Hepatic stellate cell (primary cell): ENCODE measurements at regions not wholly inside any gene's neighbourhood (a gene's known extent, or its start where the extent isn't known, plus 50 kb on each side); places are given as distances from the start of the nearest gene placed in this dataset.
"Not testable (repeated sequence)": the region's sequence is repeated elsewhere in the genome, so short reads cannot be mapped to it uniquely, and the experiment has no call there.

ENCODE experiments used
- DNase-seq: peaks from one replicate; pipeline ENCODE4 v3.0.0; 2011; ENCODE audit warnings: low spot score

- DNase-seq, result no peak
Observed at GRCh38 chr3:163664466-163664865, 1413.8 kb downstream of the SI start.

DNA sequence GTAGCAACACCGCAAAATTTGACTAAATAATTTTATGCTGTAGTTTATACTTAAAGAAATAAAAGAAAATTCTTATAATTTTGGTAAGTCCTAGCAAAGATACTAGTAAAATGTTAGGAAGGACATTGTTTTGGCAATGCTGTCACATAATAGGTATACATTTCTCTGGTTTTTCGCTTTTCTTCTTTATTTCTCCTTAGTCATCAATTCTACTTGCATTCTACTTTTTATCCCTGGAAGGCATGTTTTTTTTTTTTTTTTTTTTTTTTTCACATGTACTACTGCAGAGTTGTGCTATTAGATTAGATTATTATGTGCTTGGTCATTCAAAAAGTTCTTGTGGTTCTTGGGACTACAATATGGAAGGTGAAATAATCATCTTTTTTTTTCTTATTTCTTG, 1421.2 kb downstream of the SI start:
- no peak for DNase-seq

- DNase-seq, result no peak
Observed at GRCh38 chr3:163655021-163655420, 1423.3 kb downstream of the SI start.

DNA sequence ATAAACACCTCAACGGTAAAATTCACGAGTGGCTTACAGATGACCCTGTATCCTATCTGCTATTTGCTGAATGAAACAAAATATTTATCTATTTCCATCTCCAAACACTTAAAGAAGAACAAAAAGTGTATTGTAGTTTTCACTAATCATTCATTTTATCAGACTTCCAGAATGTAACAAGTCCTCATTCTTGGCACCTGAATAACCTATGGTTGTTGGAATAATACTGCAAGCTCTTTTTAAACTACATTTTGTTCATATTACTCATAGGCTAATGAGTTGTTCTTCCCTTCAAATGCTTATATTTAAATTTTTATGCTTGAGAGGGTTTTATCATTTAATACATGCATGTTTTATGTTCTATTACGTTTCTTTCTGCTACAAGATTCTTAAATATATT, 1434.1 kb downstream of the SI start:
- DNase-seq, result no peak

GRCh38 chr3:163632722-163633121, 1445.6 kb downstream of the SI start:
- DNase-seq, result no peak

GRCh38 chr3:163626753-163627152, 1451.5 kb downstream of the SI start:
- DNase-seq, result no peak

GRCh38 chr3:163622384-163622783, 1455.9 kb downstream of the SI start:
- no peak for DNase-seq

DNA sequence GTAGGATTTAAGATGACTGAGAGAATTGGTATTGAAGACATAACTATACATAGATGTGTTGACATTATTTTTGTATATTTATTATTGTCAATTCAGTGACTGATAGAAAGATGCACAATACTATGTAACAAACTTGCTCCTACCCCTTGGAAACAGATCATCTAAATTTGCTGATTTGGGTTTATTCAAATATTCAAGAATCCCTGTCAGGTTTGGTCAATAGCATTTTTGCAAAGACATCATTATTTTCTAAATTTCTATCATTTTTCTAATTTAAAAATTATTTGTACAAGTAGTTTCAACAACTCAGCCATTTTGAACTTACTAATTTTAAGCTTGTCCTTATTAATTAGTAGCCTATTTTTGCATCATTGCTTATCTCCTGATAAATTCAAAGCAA, 1463.4 kb downstream of the SI start:
- no peak for DNase-seq

GRCh38 chr3:163605915-163606314, 1472.4 kb downstream of the SI start:
- DNase-seq, result no peak

DNA sequence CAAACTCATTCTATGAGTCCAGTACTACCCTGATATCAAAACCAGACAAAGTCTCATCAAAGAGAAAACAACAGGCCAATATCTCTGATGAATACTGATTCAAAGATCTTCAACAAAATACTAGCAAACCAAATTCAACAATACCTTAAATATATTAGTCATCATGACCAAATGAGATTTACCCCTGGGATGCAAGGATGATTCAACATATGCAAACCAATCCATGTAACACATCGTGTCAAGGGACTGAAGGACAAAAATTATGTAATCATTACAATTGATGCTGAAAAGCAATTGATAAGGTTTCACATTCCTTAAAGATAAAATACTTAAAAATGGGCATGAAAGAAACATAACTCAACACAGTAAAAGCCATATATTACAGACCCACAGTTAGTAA, 1476.9 kb downstream of the SI start:
- no peak for DNase-seq

GRCh38 chr3:163587342-163587741, 1491.0 kb downstream of the SI start:
- DNase-seq, result no peak

- DNase-seq, result no peak
Observed at GRCh38 chr3:163582967-163583366, 1495.3 kb downstream of the SI start.

DNA sequence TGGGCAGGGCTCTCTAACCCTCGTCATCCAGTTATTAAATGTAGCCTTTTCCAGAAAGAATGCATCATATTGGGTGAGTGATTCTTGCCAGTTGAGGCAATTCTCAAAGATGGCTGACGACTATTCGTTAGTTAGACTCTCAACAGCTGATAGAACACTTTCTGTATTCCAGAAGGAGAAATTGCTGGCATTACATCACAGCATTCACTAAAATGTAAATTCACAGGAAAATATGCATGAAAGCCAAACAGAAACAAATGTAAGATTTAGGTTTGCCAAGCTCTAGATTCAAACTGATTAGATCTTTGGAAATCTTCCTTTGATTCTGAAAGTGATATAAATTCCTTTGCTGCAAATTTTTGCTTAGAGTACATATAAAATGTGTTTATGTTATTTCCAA, 1501.0 kb downstream of the SI start:
- no peak for DNase-seq

- no peak for DNase-seq
Observed at GRCh38 chr3:163576314-163576713, 1502.0 kb downstream of the SI start.

DNA sequence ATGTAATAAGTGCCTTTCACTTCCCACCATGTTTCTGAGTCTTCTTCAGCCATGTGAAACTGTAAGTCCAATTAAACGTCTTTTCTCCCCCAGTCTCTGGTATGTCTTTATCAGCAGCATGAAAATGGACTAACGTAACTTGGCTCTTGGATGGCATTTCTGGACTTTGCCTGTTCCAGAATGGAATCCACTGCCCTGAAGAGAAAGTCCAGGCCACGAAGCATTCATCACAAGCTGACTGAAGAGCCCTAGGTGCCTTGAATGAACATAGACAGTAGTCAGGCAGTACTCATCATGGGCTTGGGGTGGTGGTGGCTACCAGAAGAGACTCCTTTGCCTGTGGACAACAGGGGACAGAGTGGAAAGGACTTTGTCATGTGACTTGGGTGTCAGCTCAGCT, 1505.0 kb downstream of the SI start:
- DNase-seq, result no peak

- no peak for DNase-seq
Observed at GRCh38 chr3:163572856-163573255, 1505.4 kb downstream of the SI start.

GRCh38 chr3:163563485-163563884, 1514.8 kb downstream of the SI start:
- no peak for DNase-seq

- no peak for DNase-seq
Observed at GRCh38 chr3:163562625-163563024, 1515.7 kb downstream of the SI start.

GRCh38 chr3:163561151-163561550, 1517.1 kb downstream of the SI start:
- DNase-seq, result no peak

GRCh38 chr3:163560459-163560858, 1517.8 kb downstream of the SI start:
- no peak for DNase-seq

- DNase-seq, result no peak
Observed at GRCh38 chr3:163556813-163557523, 1521.3 kb downstream of the SI start.

- DNase-seq, result no peak
Observed at GRCh38 chr3:163555918-163556317, 1522.4 kb downstream of the SI start.

- no peak for DNase-seq
Observed at GRCh38 chr3:163552659-163552966, 1525.7 kb downstream of the SI start.

- DNase-seq, result not testable (repeated sequence)
Observed at GRCh38 chr3:163551915-163552658, 1526.2 kb downstream of the SI start.
